ENCODE measurements at regions not wholly inside any gene's neighbourhood (a gene's known extent, or its start where the extent isn't known, plus 50 kb on each side); places are given as distances from the start of the nearest gene placed in this dataset.

DNA sequence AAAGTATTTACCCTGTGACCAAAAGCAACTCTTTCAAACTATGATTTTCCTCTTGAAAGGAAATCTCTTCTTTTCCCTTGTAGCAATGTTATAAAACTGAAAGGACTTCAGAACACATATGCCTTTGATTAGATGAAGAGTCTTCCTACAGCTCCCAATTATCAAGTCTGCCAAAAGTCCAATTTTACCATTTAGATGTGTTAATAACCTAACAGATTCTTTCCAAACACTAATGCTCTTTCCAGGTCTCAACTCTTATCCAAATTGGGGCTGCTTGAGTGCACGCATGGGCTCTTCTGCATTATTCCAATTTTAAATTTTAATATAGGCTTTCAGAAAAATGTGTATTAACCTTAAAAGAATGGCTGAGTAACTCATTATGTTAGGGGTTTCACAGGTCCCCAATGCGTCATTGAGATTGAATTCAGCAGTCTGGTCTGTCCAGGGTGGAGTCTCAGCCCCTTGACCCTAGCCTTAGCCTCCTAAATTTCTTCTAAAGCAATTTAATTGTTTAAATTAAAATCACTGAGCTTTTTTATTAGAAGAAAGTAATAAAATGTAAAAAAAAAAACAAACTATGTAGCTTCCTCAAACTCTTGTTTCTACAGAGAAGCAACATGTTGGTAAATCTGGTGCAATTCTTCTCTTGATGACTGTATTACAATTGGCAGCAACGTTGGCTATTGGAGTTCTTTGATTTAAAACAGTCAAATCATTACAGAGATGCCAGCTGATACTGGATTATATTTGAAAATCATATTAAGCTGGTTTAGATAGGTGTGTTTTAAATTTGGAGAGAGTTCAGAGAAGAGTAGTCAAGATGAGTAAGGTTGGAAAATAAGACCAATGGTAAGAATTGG is 170.4 kb downstream of the DKK1 start:
- H3K36me3 ChIP-seq (ENCODE audit: control insufficient read depth, insufficient read depth, low read length): no peaks in the 10 kb centered on the region
- TF ChIP-seq, protein P1, sequence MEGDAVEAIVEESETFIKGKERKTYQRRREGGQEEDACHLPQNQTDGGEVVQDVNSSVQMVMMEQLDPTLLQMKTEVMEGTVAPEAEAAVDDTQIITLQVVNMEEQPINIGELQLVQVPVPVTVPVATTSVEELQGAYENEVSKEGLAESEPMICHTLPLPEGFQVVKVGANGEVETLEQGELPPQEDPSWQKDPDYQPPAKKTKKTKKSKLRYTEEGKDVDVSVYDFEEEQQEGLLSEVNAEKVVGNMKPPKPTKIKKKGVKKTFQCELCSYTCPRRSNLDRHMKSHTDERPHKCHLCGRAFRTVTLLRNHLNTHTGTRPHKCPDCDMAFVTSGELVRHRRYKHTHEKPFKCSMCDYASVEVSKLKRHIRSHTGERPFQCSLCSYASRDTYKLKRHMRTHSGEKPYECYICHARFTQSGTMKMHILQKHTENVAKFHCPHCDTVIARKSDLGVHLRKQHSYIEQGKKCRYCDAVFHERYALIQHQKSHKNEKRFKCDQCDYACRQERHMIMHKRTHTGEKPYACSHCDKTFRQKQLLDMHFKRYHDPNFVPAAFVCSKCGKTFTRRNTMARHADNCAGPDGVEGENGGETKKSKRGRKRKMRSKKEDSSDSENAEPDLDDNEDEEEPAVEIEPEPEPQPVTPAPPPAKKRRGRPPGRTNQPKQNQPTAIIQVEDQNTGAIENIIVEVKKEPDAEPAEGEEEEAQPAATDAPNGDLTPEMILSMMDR (IDR thresholded peaks at IDR 0.05): no peak
- ATAC-seq (no peak), DNase-seq (no peak)
- no peak overlapping the region for H3K4me3 ChIP-seq (ENCODE audit: low read length)
- H3K4me1 Mint-ChIP-seq: no peaks in the 10 kb centered on the region
- no peaks in the 10 kb centered on the region for H3K27me3 Mint-ChIP-seq (ENCODE audit: low read depth in 2 of 2)
- no peaks in the 10 kb centered on the region for H3K4me1 ChIP-seq (ENCODE audit: control insufficient read depth, insufficient read depth, low read length)
- no peaks in the 10 kb centered on the region for H3K27me3 ChIP-seq (ENCODE audit: control insufficient read depth, insufficient read depth, low read length)
- H3K27ac Mint-ChIP-seq: no peak overlapping the region
- no peaks in the 10 kb centered on the region for H3K36me3 Mint-ChIP-seq
- 81% methylated on average over 3 of the region's 3 CpGs for WGBS (ENCODE audit: insufficient coverage)
- no peaks in the 10 kb centered on the region for H3K9me3 ChIP-seq (ENCODE audit: control insufficient read depth, insufficient read depth, low read length)
- no peak overlapping the region for H3K4me3 Mint-ChIP-seq
- intact Hi-C loops (cut with micrococcal nuclease): no loop called here
- H3K9me3 Mint-ChIP-seq: no peaks in the 10 kb centered on the region
- H3K27ac ChIP-seq (ENCODE audit: low read length): no peak overlapping the region

DNA sequence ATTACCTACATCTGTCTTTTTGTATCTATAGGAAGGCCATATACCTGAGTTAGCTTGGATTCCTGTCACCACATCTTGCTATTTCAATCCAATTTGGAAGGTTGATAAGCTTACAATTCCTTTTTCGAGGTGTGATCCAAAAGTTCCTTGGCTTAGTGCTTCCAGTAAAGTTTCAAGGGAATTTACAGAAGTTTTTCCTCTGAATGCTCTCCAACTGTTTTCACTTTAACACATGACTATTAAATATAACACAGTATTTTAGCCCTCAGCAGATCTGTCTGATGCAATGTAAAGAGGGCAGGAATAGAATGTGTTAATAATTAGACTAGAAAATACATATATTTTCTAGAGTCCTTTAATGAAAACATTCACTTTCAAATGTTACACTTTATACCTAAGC is 171.4 kb downstream of the DKK1 start:
- Mint-ChIP-seq H3K27me3 (ENCODE audit: low read depth in 2 of 2) (no peaks in the 10 kb centered on the region), H3K9me3 (no peaks in the 10 kb centered on the region), H3K36me3 (no peaks in the 10 kb centered on the region), H3K27ac (no peak overlapping the region), H3K4me1 (no peaks in the 10 kb centered on the region), H3K4me3 (no peak overlapping the region)
- TF ChIP-seq, protein P1 (IDR thresholded peaks at IDR 0.05): no peak
- H3K36me3 ChIP-seq (ENCODE audit: control insufficient read depth, insufficient read depth, low read length): no peaks in the 10 kb centered on the region
- H3K27ac ChIP-seq (ENCODE audit: low read length): no peak overlapping the region
- intact Hi-C loops (cut with micrococcal nuclease): no loop called here
- no peaks in the 10 kb centered on the region for H3K4me1 ChIP-seq (ENCODE audit: control insufficient read depth, insufficient read depth, low read length)
- no peaks in the 10 kb centered on the region for H3K27me3 ChIP-seq (ENCODE audit: control insufficient read depth, insufficient read depth, low read length)
- H3K9me3 ChIP-seq (ENCODE audit: control insufficient read depth, insufficient read depth, low read length): no peaks in the 10 kb centered on the region
- ATAC-seq (no peak), DNase-seq (no peak)
- WGBS (ENCODE audit: insufficient coverage): 63% methylated on average over 1 of the region's 1 CpG
- H3K4me3 ChIP-seq (ENCODE audit: low read length): no peak overlapping the region

DNA sequence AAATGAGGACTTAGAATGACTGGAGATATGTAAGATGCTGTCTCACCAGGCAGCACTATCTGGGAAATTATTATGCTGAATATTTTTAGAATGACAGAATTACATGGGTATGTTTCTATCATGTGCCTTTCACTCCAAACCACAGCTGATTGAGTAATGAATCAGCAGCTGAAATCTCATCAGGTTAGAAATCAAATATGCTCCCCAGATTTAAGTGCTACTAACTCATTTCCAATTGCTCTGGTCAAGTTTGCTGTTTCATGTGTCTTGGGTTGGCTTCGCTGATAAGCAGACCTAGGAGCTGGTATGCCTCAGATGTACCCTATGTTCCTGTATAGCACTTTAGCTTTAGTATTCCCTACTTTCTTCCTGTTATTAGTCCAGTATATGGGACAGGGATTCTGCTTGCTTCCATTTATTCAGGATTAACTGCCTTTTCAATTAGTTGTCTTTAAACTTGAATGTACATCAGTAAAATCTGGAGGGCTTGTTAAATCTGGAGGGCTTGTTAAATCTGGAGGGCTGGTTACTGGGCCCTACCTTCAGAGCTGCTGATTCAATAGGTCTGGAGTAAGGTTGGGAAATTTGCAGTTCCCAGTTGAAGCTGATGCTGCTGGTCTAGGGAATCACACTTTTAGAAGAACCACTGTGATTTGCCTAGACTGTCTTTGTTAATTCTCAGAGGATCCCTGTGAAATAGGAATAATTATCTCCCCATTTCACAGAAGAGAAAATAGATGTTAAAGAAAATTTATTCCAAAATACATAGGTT is 172.9 kb downstream of the DKK1 start:
- Mint-ChIP-seq H3K4me3 (no peak overlapping the region), H3K27me3 (ENCODE audit: low read depth in 2 of 2) (no peaks in the 10 kb centered on the region), H3K36me3 (no peaks in the 10 kb centered on the region), H3K9me3 (no peaks in the 10 kb centered on the region), H3K4me1 (no peaks in the 10 kb centered on the region), H3K27ac (no peak overlapping the region)
- no peak for DNase-seq
- TF ChIP-seq, protein P1 (IDR thresholded peaks at IDR 0.05): no peak
- H3K9me3 ChIP-seq (ENCODE audit: control insufficient read depth, insufficient read depth, low read length): no peaks in the 10 kb centered on the region
- H3K36me3 ChIP-seq (ENCODE audit: control insufficient read depth, insufficient read depth, low read length): no peaks in the 10 kb centered on the region
- 100% methylated on average over 1 of the region's 1 CpG for WGBS (ENCODE audit: insufficient coverage)
- no peak for ATAC-seq
- no peak overlapping the region for H3K27ac ChIP-seq (ENCODE audit: low read length)
- intact Hi-C loops (cut with micrococcal nuclease): no loop called here
- no peaks in the 10 kb centered on the region for H3K27me3 ChIP-seq (ENCODE audit: control insufficient read depth, insufficient read depth, low read length)
- no peak overlapping the region for H3K4me3 ChIP-seq (ENCODE audit: low read length)
- H3K4me1 ChIP-seq (ENCODE audit: control insufficient read depth, insufficient read depth, low read length): no peaks in the 10 kb centered on the region

Measured in natural killer cell (primary cell).